ENCODE measurements at regions not wholly inside any gene's neighbourhood (a gene's known extent, or its start where the extent isn't known, plus 50 kb on each side); places are given as distances from the start of the nearest gene placed in this dataset.

DNA sequence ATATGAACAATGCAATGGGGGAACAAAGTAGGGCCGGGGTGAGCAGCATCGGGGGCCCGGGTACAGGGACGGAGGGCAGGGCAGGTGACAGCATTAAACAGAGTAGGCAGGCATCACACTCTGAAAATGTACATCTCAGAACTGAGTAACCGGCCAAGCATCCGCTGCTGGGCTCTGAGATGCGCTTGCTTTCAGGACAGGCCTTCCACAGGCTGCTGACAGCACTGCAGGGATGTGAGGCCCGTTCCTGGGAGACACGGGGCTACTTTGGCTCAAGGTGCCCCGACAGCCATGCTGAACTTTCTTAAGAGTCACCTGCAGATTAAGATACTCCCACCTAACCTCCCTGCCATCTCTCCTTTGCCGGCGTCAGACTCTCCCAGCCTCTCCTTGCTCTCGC, 64.3 kb upstream of the FGFR2 start:
- DNase-seq (ENCODE audit: low spot score) (no peak), FAIRE-seq (no peak)

DNA sequence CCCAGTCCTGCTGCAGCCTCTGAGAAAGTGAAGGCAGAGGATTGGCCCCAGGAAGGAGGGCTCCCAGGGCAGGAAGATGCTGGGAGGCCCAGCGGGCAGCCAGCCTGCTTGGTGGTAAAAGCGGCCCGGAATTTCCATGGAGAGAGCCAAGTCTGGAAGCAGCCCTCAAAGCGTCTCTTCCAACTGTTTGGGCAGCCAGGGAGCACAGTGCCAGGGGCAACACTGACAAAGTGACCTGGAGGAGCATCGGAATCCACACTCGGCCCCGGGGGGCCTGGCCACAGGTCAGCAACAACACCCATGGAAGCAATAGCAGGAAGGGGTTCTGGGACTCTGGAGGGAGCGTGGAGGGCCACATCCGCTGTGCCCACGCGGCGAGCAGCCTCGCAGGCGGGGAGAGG, 63.2 kb upstream of the FGFR2 start:
- DNase-seq (ENCODE audit: low spot score) (no peak), FAIRE-seq (no peak)

DNA sequence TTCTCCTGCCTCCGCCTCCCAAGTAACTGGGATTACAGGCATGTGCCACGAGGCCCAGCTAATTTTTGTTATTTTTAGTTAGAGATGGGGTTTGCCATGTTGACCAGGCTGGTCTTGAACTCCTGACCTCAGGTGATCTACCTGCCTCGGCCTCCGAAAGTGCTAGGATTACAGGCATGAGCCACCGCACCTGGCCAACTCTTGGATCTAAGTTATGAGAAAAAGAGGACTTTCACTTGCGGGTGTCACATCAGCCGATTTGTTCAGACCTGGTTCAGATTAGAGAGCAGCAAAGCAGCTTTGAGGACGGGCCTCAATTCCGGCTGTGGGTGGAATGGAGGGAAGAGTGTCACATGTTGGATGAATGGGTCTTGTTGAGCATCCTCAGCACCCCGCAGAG, 61.0 kb upstream of the FGFR2 start:
- DNase-seq (ENCODE audit: low spot score) (no peak), FAIRE-seq (no peak)

DNA sequence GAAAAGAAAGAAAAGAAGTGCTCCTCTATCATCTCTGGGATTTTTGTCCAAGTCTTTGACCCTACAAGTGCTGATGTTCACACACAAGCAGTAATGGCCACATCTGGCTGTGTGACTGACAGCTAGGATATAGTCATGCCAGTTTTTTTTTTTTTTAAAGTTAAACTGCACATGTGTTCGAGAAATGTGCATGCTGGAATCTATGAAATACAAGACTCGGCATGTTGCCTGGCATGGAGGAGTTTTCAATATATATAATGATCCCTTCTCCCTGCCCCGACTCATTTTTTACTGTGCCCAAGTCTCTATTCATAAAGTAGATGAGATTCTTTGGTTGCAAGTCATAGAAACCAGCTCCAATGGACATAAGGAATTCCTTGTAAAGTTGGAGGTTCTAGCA, 60.4 kb upstream of the FGFR2 start:
- FAIRE-seq = no peak
- DNase-seq (ENCODE audit: low spot score) = no peak

DNA sequence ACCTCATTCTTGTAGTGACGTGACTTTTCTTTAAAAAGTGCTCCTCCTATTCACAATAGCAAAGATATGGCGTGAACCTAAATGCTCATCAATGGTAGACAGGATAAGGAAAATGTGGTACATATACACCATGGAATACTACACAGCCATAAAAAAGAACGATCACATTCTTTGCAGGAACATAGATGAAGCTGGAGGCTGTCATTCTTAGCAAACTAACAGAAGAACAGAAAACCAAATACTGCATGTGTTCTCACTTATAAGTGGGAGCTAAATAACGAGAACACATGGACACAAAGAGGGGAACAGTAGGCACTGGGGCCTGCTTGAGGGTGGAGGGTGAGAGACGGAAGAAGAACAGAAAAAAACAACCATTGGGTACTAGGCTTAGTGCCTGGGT, 59.9 kb upstream of the FGFR2 start:
- DNase-seq (ENCODE audit: low spot score) (no peak), FAIRE-seq (no peak)

DNA sequence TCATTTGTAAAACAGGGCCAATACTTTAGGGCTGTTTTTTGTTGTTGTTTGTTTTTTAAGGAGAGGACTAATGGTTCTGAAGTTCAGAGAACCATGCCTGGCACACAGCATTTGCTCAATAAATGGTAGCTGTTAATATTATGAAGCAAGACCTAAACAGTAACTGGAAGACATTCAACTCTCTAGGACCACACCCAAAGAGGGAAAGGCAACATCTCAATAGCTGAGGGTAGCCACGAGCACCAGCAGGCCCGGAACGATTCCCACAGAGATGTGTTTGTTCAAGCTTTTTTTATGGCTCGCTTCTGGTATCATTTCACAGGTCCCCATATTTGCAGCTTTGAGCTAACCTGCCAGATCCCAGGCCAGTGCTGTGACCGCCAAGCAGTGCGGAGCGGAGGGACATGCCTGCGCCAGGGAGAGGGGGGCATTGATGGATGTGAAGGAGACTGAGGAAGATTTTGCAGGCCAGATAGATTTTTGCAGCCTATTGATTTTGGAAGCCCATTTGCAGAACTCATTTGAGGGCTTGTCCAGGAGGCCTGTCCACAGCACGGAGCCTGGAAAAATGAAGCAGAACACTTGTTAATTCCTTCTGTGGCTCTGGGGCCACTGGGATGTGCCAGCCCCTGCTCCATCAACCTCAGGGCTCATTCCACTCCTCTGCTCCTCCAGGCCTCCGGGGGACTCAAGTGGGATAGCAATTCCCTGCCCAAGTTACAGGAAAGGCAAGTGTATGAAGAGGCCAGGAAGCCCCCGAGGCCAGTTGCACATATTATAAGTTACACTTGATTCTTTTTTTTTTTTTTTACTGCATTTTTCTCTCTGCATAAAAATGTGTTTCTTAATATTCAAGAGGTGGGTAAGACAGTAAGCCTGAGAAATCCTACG, 57.3 kb upstream of the FGFR2 start:
- no peak for DNase-seq (ENCODE audit: low spot score)
- no peak for FAIRE-seq

DNA sequence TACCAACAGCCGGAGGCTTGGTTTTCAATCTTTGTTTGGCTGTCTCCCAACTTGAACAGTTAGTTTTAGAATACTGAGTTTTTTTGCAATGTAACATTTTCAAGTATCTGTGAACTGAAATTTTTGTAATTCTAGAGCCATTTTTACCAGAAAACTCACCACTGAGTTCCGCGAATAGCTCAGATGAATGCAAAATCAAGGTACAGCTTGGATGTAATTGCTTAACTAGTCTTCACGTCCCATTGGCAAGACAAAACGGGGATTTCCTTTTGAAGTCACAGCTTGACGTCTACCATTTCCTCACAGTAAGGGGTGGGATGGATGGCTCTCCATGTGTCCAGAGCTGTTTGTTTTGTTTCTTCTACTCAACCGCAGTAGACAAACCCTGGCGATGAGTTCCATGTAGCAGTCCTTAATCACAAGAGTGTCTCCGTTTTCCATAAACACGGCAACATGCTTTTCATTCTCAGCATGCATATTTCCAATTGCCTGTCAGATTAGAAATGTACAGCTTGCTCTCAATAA, 55.8 kb upstream of the FGFR2 start:
- no peak for DNase-seq (ENCODE audit: low spot score)
- FAIRE-seq = no peak

DNA sequence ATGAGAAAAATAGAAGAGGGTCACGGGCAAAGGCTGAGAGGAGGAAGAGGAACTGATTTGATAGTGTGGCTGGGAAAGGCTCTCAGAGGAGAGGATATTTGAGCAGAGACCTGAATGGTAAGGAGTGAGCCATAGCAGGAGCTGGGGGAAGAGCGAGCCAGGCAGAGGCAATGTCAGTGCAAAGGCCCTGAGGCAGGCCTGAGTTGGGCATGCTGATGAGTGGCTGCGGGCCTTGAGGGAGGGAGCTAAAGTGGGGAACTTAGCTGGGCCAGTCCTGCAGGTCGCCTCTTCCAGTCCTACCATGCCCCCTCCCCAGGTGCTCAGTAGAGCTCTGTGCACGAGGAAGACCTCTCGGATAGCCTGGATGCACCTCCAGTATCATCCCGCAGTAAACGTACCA, 55.4 kb upstream of the FGFR2 start:
- no peak for DNase-seq (ENCODE audit: low spot score)
- FAIRE-seq = no peak

DNA sequence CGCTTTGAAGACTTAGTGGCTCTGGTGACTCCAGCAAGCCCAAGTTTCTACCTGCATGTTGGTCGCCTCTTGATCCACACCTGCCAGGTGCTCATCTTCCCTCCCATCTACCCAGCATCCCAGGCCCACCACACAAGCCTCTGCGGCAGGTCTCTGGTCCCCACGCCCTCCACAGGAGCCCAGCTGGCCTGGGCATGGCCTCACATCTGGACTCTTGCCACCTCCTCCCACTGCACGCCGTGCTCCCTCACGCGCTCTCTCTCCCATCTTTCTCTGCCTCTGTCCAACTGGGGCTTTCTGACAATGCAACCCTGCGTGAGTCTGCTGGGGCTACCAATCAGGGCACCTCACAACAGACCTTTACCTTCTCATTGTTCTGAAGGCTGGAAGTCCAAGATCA, 50.2 kb upstream of the FGFR2 start:
- no peak for DNase-seq (ENCODE audit: low spot score)
- no peak for FAIRE-seq

DNA sequence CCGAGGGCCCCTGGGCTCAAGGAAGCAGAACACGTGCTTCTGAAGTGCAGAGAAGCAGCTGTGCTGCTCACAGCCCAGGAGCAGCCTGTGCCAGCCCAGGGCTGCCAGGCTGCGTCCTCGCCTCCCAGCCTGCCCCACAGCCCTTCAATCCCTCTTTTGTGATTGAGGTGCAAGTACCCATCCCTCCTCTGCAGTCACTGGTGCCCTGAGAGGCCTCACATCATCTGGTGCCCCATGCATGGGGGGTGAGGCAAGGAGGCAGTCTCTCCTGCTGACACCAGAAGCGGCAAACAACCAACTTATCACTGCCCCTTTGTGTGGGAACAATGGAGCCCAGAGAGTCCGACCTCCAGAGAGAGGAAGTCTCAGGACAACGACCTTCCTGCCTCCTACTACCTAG, 49.8 kb upstream of the FGFR2 start:
- DNase-seq (ENCODE audit: low spot score) (no peak), FAIRE-seq (no peak)

Data from urothelium cell line (cell line).